ENCODE measurements at regions not wholly inside any gene's neighbourhood (a gene's known extent, or its start where the extent isn't known, plus 50 kb on each side); places are given as distances from the start of the nearest gene placed in this dataset.

GRCh38 chr7:28236560-28236959 is 56.0 kb upstream of the JAZF1 start:
- TF ChIP-seq CTCF (IDR thresholded peaks at IDR 0.05; ENCODE audit: low read length), result no peak
- no peak for TF ChIP-seq EZH2 (IDR thresholded peaks at IDR 0.05; ENCODE audit: borderline replicate concordance, low read length)
